ENCODE measurements at regions not wholly inside any gene's neighbourhood (a gene's known extent, or its start where the extent isn't known, plus 50 kb on each side); places are given as distances from the start of the nearest gene placed in this dataset.

DNA sequence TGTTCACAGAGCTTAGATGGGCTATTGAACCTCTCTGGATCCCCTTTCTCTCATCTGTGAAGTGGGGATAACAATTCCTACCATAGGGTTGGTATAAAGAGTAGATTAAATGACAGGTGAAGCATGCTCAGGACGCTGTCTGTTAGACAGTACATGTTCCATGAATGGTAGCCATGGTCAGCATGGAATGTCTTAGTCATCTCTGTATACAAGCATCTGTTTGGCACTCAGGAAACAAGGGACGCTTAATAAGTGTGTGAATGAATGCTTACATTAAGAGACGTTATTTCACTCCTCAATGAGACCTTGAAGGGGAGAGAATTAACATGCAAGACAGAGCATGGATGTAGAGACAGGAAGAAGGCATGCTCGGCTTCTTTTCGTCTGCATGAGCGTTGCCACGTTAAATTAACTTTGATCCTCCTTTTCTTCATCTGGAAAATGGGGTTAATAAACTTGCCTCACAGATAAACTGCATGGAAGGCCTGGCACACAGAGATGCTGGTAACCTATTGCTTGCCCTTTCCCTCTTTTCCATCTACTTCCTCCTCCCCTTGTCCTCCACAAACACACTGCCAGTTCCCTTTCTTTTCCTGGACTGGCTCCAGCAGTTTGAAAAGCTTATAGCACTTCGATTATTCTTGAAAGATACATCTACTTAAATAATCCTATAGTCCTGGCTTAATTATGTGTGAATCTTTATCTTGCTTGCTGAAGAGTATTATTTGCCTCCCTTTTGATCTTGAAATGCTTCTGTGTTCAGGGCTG is 267.2 kb upstream of the MTNR1B start:
- Histone ChIP-seq H3K4me3 (ENCODE audit: low read length) (no peak overlapping the region), H3K4me1 (ENCODE audit: insufficient read depth, low read length) (no peaks in the 10 kb centered on the region), H3K36me3 (ENCODE audit: insufficient read depth, low read length) (no peaks in the 10 kb centered on the region), H3K27ac (ENCODE audit: low read depth in 1 of 2, low read length in 2 of 2) (no peak overlapping the region), H3K27me3 (ENCODE audit: control insufficient read depth in 1 of 2, insufficient read depth in 2 of 2, low read length in 2 of 2) (no peaks in the 10 kb centered on the region), H3K9me3 (ENCODE audit: control insufficient read depth in 1 of 2, insufficient read depth in 1 of 2, low read length in 2 of 2) (peaks cover 0 to 5% of the 10 kb centered on the region in 2 experiments)
- peaks cover 3% of the 10 kb centered on the region for H3K9me3 Mint-ChIP-seq
- CTCF ChIA-PET: no interaction called here
- H3K4me3 Mint-ChIP-seq: no peak overlapping the region
- TF ChIP-seq CTCF (IDR thresholded peaks at IDR 0.05): no peak
- intact Hi-C loops (cut with DNase I, micrococcal nuclease): no loop called here
- H3K4me1 Mint-ChIP-seq (ENCODE audit: low read depth): no peaks in the 10 kb centered on the region
- no peaks in the 10 kb centered on the region for H3K36me3 Mint-ChIP-seq (ENCODE audit: low read depth)
- H3K27me3 Mint-ChIP-seq: no peaks in the 10 kb centered on the region
- POLR2A ChIA-PET: no interaction called here
- ATAC-seq (ENCODE audit: poor library complexity) (no peak), DNase-seq (no peak)
- H3K27ac Mint-ChIP-seq: no peak overlapping the region

DNA sequence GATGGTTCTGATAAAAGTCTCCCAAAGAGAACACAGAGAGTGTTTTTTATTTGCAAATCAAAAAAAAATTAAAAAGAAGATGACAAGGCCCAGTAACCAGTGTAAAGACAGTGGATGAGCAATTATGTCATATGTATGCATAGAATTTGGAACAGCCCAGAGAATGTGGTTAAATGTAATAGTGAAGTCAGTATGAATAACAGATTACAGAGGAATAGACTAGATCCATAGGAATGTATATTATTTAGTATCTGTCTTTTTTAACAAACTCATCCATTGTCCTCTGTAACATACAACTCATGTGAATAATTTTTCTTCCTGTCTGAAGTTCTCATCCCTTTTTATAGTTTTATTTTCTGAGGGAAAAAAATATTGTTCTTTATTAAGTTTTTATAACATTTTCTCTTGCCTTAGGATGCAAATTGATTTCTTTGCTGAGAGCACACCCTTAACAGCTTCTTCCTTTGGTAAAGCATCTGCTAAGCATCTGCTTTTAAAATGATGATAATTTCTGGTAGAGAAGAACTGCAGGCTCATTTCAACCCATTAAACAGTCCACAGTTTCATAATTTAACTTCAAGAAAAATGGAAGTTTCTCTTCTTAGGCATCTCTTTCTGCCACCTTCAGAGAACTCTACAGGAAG is 266.5 kb upstream of the MTNR1B start:
- Mint-ChIP-seq H3K36me3 (ENCODE audit: low read depth) (no peaks in the 10 kb centered on the region), H3K4me3 (no peak overlapping the region), H3K9me3 (peaks cover 3% of the 10 kb centered on the region), H3K27ac (no peak overlapping the region), H3K4me1 (ENCODE audit: low read depth) (no peaks in the 10 kb centered on the region), H3K27me3 (no peaks in the 10 kb centered on the region)
- TF ChIP-seq CTCF (IDR thresholded peaks at IDR 0.05): no peak
- ATAC-seq (ENCODE audit: poor library complexity) (no peak), DNase-seq (no peak)
- Histone ChIP-seq H3K27me3 (ENCODE audit: control insufficient read depth in 1 of 2, insufficient read depth in 2 of 2, low read length in 2 of 2) (no peaks in the 10 kb centered on the region), H3K36me3 (ENCODE audit: insufficient read depth, low read length) (no peaks in the 10 kb centered on the region), H3K4me3 (ENCODE audit: low read length) (no peak overlapping the region), H3K4me1 (ENCODE audit: insufficient read depth, low read length) (no peaks in the 10 kb centered on the region), H3K27ac (ENCODE audit: low read depth in 1 of 2, low read length in 2 of 2) (no peak overlapping the region), H3K9me3 (ENCODE audit: control insufficient read depth in 1 of 2, insufficient read depth in 1 of 2, low read length in 2 of 2) (peaks cover 0 to 5% of the 10 kb centered on the region in 2 experiments)
- intact Hi-C loops (cut with DNase I, micrococcal nuclease): no loop called here
- CTCF ChIA-PET: no interaction called here
- POLR2A ChIA-PET: no interaction called here

DNA sequence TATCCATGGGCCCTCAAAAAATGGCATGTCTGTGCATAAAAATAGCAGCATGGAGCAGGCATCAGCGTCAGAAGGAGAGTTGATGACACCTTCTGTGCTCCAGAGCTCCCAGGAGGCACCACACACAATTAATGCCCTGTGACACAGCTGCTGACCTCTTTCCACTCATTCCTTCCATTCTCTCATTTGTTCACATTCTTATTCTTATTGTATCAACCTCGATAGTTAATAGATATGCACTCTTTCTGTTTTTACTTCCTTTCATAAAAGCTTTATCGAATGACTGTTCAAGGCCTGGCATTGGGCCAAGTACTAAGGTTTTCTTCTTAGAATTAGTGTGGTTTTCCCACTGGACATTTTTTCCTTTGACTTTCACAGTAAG is 266.0 kb upstream of the MTNR1B start:
- Mint-ChIP-seq H3K4me3 (no peak overlapping the region), H3K27ac (no peak overlapping the region), H3K4me1 (ENCODE audit: low read depth) (no peaks in the 10 kb centered on the region), H3K36me3 (ENCODE audit: low read depth) (no peaks in the 10 kb centered on the region), H3K27me3 (no peaks in the 10 kb centered on the region), H3K9me3 (peaks cover 3% of the 10 kb centered on the region)
- no peaks in the 10 kb centered on the region for H3K36me3 ChIP-seq (ENCODE audit: insufficient read depth, low read length)
- H3K9me3 ChIP-seq (ENCODE audit: control insufficient read depth in 1 of 2, insufficient read depth in 1 of 2, low read length in 2 of 2): peaks cover 0 to 5% of the 10 kb centered on the region in 2 experiments
- H3K4me3 ChIP-seq (ENCODE audit: low read length): no peak overlapping the region
- no peak overlapping the region for H3K27ac ChIP-seq (ENCODE audit: low read depth in 1 of 2, low read length in 2 of 2)
- H3K4me1 ChIP-seq (ENCODE audit: insufficient read depth, low read length): no peaks in the 10 kb centered on the region
- TF ChIP-seq CTCF (IDR thresholded peaks at IDR 0.05): no peak
- POLR2A ChIA-PET: no interaction called here
- CTCF ChIA-PET: no interaction called here
- ATAC-seq (ENCODE audit: poor library complexity) (no peak), DNase-seq (no peak)
- H3K27me3 ChIP-seq (ENCODE audit: control insufficient read depth in 1 of 2, insufficient read depth in 2 of 2, low read length in 2 of 2): no peaks in the 10 kb centered on the region
- intact Hi-C loops (cut with DNase I, micrococcal nuclease): no loop called here
